ENCODE measurements at regions not wholly inside any gene's neighbourhood (a gene's known extent, or its start where the extent isn't known, plus 50 kb on each side); places are given as distances from the start of the nearest gene placed in this dataset.

DNA sequence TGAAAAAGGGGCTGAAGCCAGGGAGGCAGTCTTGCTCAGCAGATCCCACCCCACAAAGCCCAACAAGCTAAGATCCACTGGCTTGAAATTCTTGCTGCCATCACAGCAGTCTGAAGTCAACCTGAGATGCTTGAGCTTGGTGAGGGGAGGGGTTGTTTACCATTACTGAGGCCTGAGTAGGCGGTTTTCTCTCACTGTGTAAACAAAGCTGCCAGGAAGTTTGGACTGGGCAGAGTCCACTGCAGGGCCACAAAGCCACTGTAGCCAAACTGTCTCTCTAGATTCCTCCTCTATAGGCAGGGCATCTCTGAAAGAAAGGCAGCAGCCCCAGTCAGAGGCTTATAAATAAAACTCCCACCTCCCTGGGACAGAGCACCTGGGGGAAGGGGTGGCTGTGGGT lies 746.1 kb upstream of the LRRC4C start:
- TF ChIP-seq, protein P1, sequence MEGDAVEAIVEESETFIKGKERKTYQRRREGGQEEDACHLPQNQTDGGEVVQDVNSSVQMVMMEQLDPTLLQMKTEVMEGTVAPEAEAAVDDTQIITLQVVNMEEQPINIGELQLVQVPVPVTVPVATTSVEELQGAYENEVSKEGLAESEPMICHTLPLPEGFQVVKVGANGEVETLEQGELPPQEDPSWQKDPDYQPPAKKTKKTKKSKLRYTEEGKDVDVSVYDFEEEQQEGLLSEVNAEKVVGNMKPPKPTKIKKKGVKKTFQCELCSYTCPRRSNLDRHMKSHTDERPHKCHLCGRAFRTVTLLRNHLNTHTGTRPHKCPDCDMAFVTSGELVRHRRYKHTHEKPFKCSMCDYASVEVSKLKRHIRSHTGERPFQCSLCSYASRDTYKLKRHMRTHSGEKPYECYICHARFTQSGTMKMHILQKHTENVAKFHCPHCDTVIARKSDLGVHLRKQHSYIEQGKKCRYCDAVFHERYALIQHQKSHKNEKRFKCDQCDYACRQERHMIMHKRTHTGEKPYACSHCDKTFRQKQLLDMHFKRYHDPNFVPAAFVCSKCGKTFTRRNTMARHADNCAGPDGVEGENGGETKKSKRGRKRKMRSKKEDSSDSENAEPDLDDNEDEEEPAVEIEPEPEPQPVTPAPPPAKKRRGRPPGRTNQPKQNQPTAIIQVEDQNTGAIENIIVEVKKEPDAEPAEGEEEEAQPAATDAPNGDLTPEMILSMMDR (IDR thresholded peaks at IDR 0.05; ENCODE audit: low read depth, low read length, poor library complexity, severe bottlenecking): no peak
- no peak for TF ChIP-seq EZH2phosphoT487 (IDR thresholded peaks at IDR 0.05; ENCODE audit: borderline replicate concordance, low read length)
- Histone ChIP-seq H3K4me3 (ENCODE audit: low read length) (no peak overlapping the region), H3K27me3 (ENCODE audit: control insufficient read depth, low read length) (no peaks in the 10 kb centered on the region), H3K9me3 (ENCODE audit: control insufficient read depth, insufficient read depth, low read length) (no peaks in the 10 kb centered on the region), H3K27ac (ENCODE audit: low read depth, low read length) (no peak overlapping the region), H3K9me2 (replicated peaks; ENCODE audit: control insufficient read depth, low read length) (no peaks in the 10 kb centered on the region), H3K79me2 (ENCODE audit: control insufficient read depth, low read length) (no peaks in the 10 kb centered on the region), H3F3A (ENCODE audit: control insufficient read depth, insufficient read depth) (no peaks in the 10 kb centered on the region), H3K4me2 (ENCODE audit: low read length) (no peak overlapping the region), H3K36me3 (ENCODE audit: control insufficient read depth, low read length) (no peaks in the 10 kb centered on the region), H3K4me1 (ENCODE audit: control insufficient read depth, low read length) (no peaks in the 10 kb centered on the region), H4K20me1 (ENCODE audit: control insufficient read depth, insufficient read depth, low read depth, low read length) (no peaks in the 10 kb centered on the region)

DNA sequence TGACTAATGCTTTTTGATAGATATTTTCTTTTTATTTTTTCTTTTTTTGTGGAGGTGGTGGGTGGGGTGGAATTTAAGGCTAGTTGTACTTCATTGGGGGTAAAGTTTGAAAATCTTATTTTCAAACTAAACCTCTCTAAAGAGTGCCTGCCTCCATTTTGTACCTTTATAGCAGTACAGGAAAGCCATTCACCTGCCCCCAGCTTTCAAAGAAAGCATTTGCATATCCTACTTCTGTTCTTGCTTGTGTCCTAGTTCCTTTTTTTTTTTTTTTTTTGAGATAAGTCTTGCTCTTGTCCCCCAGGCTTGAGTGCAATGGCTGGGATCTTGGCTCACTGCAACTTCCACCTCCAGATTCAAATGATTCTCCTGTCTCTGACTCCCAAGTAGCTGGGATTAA lies 766.2 kb upstream of the LRRC4C start:
- Histone ChIP-seq H3K4me1 (ENCODE audit: control insufficient read depth, low read length) (no peaks in the 10 kb centered on the region), H3K9me3 (ENCODE audit: control insufficient read depth, insufficient read depth, low read length) (no peaks in the 10 kb centered on the region), H3K27me3 (ENCODE audit: control insufficient read depth, low read length) (no peaks in the 10 kb centered on the region), H3K4me3 (ENCODE audit: low read length) (no peak overlapping the region), H3K79me2 (ENCODE audit: control insufficient read depth, low read length) (no peaks in the 10 kb centered on the region), H3K27ac (ENCODE audit: low read depth, low read length) (no peak overlapping the region), H3K9me2 (replicated peaks; ENCODE audit: control insufficient read depth, low read length) (no peaks in the 10 kb centered on the region), H3F3A (ENCODE audit: control insufficient read depth, insufficient read depth) (no peaks in the 10 kb centered on the region), H3K36me3 (ENCODE audit: control insufficient read depth, low read length) (no peaks in the 10 kb centered on the region), H4K20me1 (ENCODE audit: control insufficient read depth, insufficient read depth, low read depth, low read length) (no peaks in the 10 kb centered on the region), H3K4me2 (ENCODE audit: low read length) (no peak overlapping the region)
- no peak for TF ChIP-seq EZH2phosphoT487 (IDR thresholded peaks at IDR 0.05; ENCODE audit: borderline replicate concordance, low read length)
- TF ChIP-seq, protein P1 (IDR thresholded peaks at IDR 0.05; ENCODE audit: low read depth, low read length, poor library complexity, severe bottlenecking): no peak

DNA sequence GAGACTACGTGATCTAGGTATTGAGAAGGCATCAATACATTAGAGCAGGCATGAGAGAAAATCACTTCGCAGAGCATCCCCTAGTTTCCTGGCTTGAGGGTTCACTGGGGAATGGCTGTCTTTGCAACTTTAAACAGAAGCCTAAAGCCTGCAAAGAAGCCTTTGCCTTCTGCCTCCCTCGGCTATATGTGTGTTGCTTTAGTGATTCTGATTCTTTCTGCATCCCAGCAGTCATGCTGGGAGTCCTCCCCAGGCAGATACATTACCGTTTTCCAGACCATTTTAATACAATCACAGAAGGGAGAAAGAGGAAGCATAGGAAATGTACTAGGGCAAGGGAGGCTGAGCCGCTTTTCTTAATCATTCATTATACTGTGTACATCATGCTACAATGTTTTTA lies 773.2 kb upstream of the LRRC4C start:
- Histone ChIP-seq H3K4me3 (ENCODE audit: low read length) (no peak overlapping the region), H3K36me3 (ENCODE audit: control insufficient read depth, low read length) (no peaks in the 10 kb centered on the region), H3K4me1 (ENCODE audit: control insufficient read depth, low read length) (no peaks in the 10 kb centered on the region), H3K27me3 (ENCODE audit: control insufficient read depth, low read length) (no peaks in the 10 kb centered on the region), H4K20me1 (ENCODE audit: control insufficient read depth, insufficient read depth, low read depth, low read length) (no peaks in the 10 kb centered on the region), H3K27ac (ENCODE audit: low read depth, low read length) (no peak overlapping the region), H3F3A (ENCODE audit: control insufficient read depth, insufficient read depth) (no peaks in the 10 kb centered on the region), H3K9me2 (replicated peaks; ENCODE audit: control insufficient read depth, low read length) (no peaks in the 10 kb centered on the region), H3K79me2 (ENCODE audit: control insufficient read depth, low read length) (no peaks in the 10 kb centered on the region), H3K9me3 (ENCODE audit: control insufficient read depth, insufficient read depth, low read length) (no peaks in the 10 kb centered on the region; the same call in 1 of the 2 replicates), H3K4me2 (ENCODE audit: low read length) (no peak overlapping the region)
- TF ChIP-seq EZH2phosphoT487 (IDR thresholded peaks at IDR 0.05; ENCODE audit: borderline replicate concordance, low read length): no peak
- TF ChIP-seq, protein P1 (IDR thresholded peaks at IDR 0.05; ENCODE audit: low read depth, low read length, poor library complexity, severe bottlenecking): no peak

Measured in DOHH2 (cell line).